ENCODE measurements at regions not wholly inside any gene's neighbourhood (a gene's known extent, or its start where the extent isn't known, plus 50 kb on each side); places are given as distances from the start of the nearest gene placed in this dataset.

DNA sequence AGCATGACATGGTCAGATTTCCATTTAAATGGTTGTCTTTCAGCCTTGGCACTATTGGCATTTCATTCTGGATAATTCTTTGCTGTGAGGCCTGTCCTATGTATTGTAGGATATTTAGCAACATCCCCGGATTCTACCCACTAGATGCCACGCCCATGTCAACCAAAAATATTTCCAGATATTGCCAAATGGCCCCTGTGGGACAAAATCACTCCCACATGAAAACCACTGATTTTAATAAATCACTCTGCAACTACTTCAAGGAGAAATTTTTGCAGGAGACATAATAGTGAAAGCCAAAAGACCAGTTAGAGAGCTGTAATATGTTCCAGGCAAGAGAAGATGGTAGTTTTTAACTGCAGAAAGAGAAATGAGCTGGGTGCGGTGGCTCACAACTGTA lies 55.9 kb upstream of the RARB start (continued):
- TF ChIP-seq ZNF331 (CRISPR knock-in tag; IDR thresholded peaks at IDR 0.05; ENCODE audit: low read depth) (no peak), ZNF462 (CRISPR knock-in tag; IDR thresholded peaks at IDR 0.05) (no peak)

DNA sequence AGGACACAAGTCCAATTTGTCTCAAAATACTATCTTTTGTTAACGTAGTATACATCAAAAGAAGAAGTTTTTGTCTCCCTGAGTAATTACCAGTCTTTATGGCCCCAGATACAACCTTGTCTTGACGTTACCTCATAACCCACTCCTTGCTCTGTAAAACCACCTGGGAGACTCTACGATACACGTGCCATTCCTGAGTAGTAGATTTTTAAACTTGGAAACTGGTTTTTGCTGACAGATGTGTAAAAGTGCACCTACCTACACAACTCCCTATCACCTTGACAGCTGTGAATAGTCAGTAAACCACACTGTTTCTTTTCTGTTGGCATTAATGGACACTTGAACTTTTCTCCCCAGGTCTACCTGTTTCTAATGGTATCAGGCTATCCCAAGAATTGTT lies 51.7 kb upstream of the RARB start:
- H3K9me2 ChIP-seq (ENCODE audit: insufficient read depth): no peaks in the 10 kb centered on the region; the same call in 1 of the 2 replicates
- Mint-ChIP-seq H3K27ac (no peak overlapping the region), H3K4me1 (no peaks in the 10 kb centered on the region)

More for the DNA sequence above, 51.7 kb upstream of the RARB start:
- Histone ChIP-seq H4K20me1 (replicated peaks; ENCODE audit: insufficient read depth) (no peaks in the 10 kb centered on the region), H3K4me2 (no peak overlapping the region), H2AFZ (no peak overlapping the region), H3K4me1 (ENCODE audit: insufficient read depth) (no peaks in the 10 kb centered on the region), H3K79me2 (replicated peaks; ENCODE audit: insufficient read depth) (no peaks in the 10 kb centered on the region), H3K27me3 (ENCODE audit: insufficient read depth) (no peaks in the 10 kb centered on the region), H3K27ac (ENCODE audit: low read depth) (no peak overlapping the region), H3K36me3 (ENCODE audit: insufficient read depth) (no peaks in the 10 kb centered on the region), H3K4me3 (no peak overlapping the region), H3F3A (replicated peaks; ENCODE audit: low read depth) (no peaks in the 10 kb centered on the region)
- Mint-ChIP-seq H3K36me3 (ENCODE audit: low read depth) (no peaks in the 10 kb centered on the region), H3K27me3 (ENCODE audit: insufficient read depth, low read depth, poor library complexity) (no peaks in the 10 kb centered on the region), H3K4me3 (no peak overlapping the region), H3K9me3 (no peaks in the 10 kb centered on the region; the same call in 2 of the 3 replicates)
- TF ChIP-seq JUNB (IDR thresholded peaks at IDR 0.05; ENCODE audit: unreplicated experiment) (no peak), CTCF (conservative IDR thresholded peaks at IDR 0.05; ENCODE audit: low read depth in 2 of 2) (no peak), ETS1 (IDR thresholded peaks at IDR 0.05) (no peak), STAT1 (IDR thresholded peaks at IDR 0.05; ENCODE audit: unreplicated experiment) (no peak), NANOG (IDR thresholded peaks at IDR 0.05; ENCODE audit: borderline replicate concordance) (no peak), ZNF114 (CRISPR knock-in tag; IDR thresholded peaks at IDR 0.05) (no peak), EZH2 (IDR thresholded peaks at IDR 0.05; ENCODE audit: low read depth, unreplicated experiment) (no peak), POLR2AphosphoS5 (IDR thresholded peaks at IDR 0.05; ENCODE audit: low read depth) (no peak), CREB1 (CRISPR knock-in tag; IDR thresholded peaks at IDR 0.05; ENCODE audit: low read depth) (no peak), EZH2phosphoT487 (IDR thresholded peaks at IDR 0.05; ENCODE audit: unreplicated experiment) (no peak), ZNF331 (CRISPR knock-in tag; IDR thresholded peaks at IDR 0.05; ENCODE audit: low read depth) (no peak)
- TF ChIP-seq, protein P1, sequence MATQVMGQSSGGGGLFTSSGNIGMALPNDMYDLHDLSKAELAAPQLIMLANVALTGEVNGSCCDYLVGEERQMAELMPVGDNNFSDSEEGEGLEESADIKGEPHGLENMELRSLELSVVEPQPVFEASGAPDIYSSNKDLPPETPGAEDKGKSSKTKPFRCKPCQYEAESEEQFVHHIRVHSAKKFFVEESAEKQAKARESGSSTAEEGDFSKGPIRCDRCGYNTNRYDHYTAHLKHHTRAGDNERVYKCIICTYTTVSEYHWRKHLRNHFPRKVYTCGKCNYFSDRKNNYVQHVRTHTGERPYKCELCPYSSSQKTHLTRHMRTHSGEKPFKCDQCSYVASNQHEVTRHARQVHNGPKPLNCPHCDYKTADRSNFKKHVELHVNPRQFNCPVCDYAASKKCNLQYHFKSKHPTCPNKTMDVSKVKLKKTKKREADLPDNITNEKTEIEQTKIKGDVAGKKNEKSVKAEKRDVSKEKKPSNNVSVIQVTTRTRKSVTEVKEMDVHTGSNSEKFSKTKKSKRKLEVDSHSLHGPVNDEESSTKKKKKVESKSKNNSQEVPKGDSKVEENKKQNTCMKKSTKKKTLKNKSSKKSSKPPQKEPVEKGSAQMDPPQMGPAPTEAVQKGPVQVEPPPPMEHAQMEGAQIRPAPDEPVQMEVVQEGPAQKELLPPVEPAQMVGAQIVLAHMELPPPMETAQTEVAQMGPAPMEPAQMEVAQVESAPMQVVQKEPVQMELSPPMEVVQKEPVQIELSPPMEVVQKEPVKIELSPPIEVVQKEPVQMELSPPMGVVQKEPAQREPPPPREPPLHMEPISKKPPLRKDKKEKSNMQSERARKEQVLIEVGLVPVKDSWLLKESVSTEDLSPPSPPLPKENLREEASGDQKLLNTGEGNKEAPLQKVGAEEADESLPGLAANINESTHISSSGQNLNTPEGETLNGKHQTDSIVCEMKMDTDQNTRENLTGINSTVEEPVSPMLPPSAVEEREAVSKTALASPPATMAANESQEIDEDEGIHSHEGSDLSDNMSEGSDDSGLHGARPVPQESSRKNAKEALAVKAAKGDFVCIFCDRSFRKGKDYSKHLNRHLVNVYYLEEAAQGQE (IDR thresholded peaks at IDR 0.05; ENCODE audit: unreplicated experiment): no peak
- ATAC-seq: no peak
- DNase-seq (ENCODE audit: low spot score): no peak
